ENCODE measurements at regions not wholly inside any gene's neighbourhood (a gene's known extent, or its start where the extent isn't known, plus 50 kb on each side); places are given as distances from the start of the nearest gene placed in this dataset.

- Histone ChIP-seq H3K4me3 (no peak overlapping the region), H3K27ac (no peak overlapping the region)
- DNase-seq (ENCODE audit: low spot score): no peak
- no peak for TF ChIP-seq CTCF (IDR thresholded peaks at IDR 0.05)
Observed at GRCh38 chr11:80103142-80103859, 662.5 kb upstream of the TENM4 start.

GRCh38 chr11:80097146-80097545 lies 656.3 kb upstream of the TENM4 start:
- no peak for TF ChIP-seq CTCF (IDR thresholded peaks at IDR 0.05)
- DNase-seq (ENCODE audit: low spot score): no peak
- Histone ChIP-seq H3K27ac (no peak overlapping the region), H3K4me3 (no peak overlapping the region)

- no peak for TF ChIP-seq CTCF (IDR thresholded peaks at IDR 0.05)
- H3K27ac ChIP-seq: no peak overlapping the region
- no peak for DNase-seq (ENCODE audit: low spot score)
- no peak overlapping the region for H3K4me3 ChIP-seq
Observed at GRCh38 chr11:80096736-80097135, 655.9 kb upstream of the TENM4 start.

- H3K4me3 ChIP-seq: no peak overlapping the region
- TF ChIP-seq CTCF (IDR thresholded peaks at IDR 0.05): no peak
- no peak for DNase-seq (ENCODE audit: low spot score)
- no peak overlapping the region for H3K27ac ChIP-seq
Observed at GRCh38 chr11:80086496-80087055, 645.7 kb upstream of the TENM4 start.

- H3K27ac ChIP-seq: no peak overlapping the region
- H3K4me3 ChIP-seq: no peak overlapping the region
- DNase-seq (ENCODE audit: low spot score): no peak
- TF ChIP-seq CTCF (IDR thresholded peaks at IDR 0.05): no peak
Observed at GRCh38 chr11:80085563-80085962, 644.7 kb upstream of the TENM4 start.

GRCh38 chr11:80084608-80085007 lies 643.8 kb upstream of the TENM4 start:
- TF ChIP-seq CTCF (IDR thresholded peaks at IDR 0.05): no peak
- DNase-seq (ENCODE audit: low spot score): no peak
- Histone ChIP-seq H3K27ac (no peak overlapping the region), H3K4me3 (no peak overlapping the region)

- no peak for DNase-seq (ENCODE audit: low spot score)
- Histone ChIP-seq H3K27ac (no peak overlapping the region), H3K4me3 (no peak overlapping the region)
- no peak for TF ChIP-seq CTCF (IDR thresholded peaks at IDR 0.05)
Observed at GRCh38 chr11:80083531-80083951, 642.7 kb upstream of the TENM4 start.

All from coronary artery (tissue), 2 donors.